CD4-positive, alpha-beta T cell treated with Interleukin-21 for 1 hour (primary cell): ENCODE measurements at regions not wholly inside any gene's neighbourhood (a gene's known extent, or its start where the extent isn't known, plus 50 kb on each side); places are given as distances from the start of the nearest gene placed in this dataset.
"Not testable (repeated sequence)": the region's sequence is repeated elsewhere in the genome, so short reads cannot be mapped to it uniquely, and the experiment has no call there.

ENCODE experiments used
- DNase-seq: peaks from one replicate; pipeline ENCODE4 v3.0.0-alpha.2; 2020

DNA sequence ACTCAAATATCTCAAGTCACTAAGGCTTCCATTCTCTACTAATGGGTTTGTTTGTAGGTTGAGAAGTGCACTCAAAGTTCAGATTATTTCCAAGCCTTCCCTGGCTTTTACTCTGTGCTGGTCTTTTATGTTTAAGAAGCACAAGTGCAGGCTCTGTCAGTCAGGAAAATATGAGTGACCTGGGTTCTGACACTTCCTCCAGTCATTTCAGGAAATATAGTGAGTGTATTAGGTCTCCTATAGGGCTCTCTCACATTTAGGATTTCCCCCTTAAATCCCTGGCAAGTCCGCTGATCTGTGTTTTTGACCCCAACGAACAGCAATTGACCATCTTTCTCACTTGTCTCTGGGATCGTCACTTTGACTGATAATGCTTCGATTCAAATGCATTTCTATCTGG, 210.2 kb downstream of the ARPP21 start:
- DNase-seq = no peak

DNA sequence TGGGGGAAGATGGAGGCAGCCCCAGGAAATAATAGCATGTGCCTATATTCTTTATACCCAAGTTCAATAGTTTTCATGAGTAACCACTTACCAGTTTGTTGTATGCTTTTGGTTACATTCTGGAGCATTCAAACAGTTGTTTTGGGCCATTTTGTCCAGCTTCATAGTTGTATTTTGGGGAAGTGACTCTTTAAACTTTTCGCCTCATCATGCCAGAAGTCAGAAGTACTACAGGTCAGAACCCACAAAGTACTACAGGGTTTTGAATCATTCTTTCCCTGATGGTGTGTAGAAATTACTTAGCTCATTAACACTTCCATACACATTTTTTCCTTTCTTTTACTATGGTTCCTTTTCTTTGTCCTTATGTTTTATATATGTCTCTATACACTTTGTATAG, 210.6 kb downstream of the ARPP21 start:
- no peak for DNase-seq

DNA sequence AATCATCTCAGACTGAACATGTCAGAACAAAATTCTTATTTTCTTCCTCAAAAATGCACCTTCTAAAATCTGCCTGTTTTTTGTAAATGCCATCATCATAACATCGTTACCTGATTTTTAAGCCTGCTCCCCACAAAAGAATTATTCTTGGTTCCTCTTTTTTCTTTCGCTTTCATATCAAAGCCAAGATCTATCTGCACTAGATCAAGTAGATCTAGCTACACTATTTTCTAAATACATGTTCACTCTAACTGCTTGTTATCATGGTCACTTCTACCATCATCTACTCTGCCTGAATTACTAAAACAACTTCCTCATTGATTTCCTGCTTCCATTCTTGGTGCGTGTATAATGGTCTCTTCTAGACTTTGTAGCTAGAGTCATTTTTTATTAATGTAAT, 217.7 kb downstream of the ARPP21 start:
- DNase-seq = no peak

DNA sequence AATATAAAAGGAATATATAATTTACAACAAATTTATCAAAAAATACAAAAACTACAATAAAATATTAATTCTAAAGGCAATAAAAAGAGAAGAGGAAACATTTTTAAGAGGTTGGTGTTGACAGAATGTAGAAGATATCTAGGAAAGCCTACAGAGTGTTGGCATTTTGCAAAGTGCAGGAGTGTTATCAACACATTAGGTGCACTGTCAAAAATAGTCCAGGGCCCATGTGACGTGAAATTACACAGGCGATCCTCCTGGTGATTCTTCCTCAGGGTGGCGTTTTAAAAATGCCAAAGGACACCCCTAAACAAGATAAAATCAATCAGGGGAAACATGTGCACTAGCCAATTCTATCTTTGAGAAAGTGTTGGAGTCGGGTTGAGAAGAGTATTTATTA, 222.7 kb downstream of the ARPP21 start:
- no peak for DNase-seq

DNA sequence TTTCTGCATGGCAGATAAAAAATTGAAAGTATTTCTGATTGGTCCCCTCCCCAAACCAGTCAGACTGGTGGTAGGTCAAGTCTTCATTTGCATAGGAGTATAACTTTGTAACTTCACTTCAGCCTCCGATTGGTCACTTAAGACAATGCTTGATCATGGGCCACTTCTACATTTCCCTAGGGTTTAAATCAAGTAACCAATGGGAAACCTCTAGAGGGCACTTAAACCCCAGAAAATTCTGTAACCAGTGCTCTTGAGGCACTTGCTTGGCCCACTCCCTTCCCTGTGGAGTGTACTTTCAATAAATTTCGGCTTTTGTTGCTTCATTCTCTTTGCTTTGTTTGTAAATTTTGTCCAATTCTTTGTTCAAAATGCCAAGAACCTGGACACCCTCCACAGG, 225.5 kb downstream of the ARPP21 start:
- DNase-seq = no peak

DNA sequence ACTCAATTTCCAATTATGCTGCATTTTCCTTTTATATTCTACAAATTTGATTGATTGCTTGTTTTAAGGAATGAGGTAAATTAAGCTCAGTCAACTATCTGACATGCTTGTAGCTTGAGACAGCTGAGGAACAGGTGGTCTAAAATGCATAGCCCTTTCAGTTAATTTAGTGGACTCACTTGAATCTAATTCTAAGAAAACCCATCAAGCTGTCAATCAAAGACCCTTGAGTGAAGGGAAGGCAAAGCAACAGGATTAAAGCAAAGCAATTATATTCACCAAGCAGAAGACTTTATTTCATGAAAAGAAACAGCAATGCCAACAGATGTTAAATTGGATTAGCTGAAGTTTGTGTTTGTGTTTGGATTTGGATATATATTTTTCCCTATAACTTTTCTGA, 228.5 kb downstream of the ARPP21 start:
- DNase-seq = no peak

DNA sequence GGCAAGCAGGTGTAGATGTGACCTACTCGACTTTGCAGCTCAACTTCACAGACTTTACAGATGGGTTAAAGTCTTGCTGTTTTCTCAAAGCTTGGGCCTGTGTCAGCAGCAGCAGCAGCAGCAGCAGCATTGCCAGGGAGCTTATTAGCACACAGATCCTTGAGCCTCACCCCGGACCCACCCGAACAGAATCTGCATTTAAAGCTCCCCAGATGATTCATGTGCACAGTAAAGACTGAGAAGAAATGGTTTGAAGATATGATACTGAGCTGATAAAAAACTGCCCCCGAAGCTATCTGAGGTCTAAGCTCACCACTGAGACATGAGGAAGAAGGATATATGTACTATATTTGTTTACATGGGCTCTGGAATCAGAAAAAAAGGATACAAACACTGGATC, 231.7 kb downstream of the ARPP21 start:
- no peak for DNase-seq

DNA sequence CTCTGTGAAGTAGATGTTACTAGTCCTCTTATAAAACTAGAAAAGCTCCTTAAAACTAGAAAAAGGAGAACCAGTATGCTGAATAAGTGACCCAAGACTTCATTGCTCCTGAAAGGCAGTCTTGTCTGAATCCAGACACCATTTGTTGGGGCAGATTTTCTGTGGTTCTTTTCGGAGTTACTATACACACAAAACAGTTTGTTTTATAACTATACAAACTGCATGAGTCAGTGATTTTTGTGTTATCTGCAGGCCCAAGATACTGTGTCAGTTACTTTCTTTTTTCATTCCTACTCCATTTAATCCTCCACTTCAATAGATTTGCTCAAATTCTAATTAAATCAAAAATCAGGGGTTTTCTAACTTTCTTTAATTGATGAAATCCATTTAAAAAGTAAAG, 244.6 kb downstream of the ARPP21 start:
- DNase-seq = no peak

DNA sequence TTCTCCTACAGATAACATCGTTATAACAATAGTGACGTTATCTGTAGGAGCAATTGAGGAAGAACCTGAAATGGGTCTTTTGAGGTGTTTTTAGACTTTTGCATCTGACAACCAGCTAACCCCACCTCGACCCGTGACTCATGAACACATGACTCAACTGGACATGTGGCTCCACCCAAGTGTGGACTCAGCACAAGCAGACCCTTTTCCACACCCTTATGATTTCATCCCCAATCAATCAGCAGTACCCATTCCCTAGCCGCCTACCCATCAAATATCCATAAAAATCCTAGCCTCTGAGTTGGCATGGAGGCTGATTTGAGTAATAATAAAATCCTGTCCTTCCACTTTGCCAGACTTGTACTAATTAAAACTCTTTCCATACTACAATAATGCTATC, 255.4 kb downstream of the ARPP21 start:
- no peak for DNase-seq

DNA sequence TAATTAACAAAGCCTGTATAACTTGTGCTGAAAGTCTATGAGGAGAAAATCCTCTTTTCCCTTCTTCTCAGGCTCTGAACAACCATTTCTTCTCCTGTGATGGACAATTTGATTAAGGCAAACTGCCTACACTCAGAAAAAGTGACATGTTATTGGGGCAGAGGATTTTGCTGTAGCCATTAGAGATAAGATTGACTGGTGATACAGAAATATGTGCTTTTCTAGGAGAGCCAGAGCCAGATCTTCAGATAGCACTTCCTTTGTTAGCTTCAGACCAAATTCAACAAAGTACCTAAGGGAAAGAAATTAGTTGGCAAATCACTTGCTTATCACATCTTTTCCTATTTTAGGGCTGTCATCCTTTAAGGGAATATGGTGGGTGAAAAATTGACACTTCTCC, 259.9 kb downstream of the ARPP21 start:
- no peak for DNase-seq

DNA sequence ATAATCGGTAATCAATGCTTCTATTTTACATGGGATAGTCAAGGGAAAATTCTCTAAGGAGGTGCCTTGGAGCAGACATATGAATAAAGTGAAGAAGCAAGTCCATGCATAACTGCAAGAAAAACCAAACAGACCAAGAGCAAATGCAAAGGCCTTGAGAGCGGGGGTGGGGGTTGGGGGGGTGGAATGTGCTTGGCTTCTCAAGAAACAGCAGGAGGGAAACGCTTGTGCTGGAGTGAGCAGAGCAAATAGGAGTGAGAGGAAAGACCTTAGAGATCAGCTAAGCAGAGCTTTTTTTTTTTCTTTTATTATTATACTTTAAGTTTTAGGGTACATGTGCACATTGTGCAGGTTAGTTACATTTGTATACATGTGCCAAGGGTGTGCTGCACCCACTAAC, 260.8 kb downstream of the ARPP21 start:
- no peak for DNase-seq

DNA sequence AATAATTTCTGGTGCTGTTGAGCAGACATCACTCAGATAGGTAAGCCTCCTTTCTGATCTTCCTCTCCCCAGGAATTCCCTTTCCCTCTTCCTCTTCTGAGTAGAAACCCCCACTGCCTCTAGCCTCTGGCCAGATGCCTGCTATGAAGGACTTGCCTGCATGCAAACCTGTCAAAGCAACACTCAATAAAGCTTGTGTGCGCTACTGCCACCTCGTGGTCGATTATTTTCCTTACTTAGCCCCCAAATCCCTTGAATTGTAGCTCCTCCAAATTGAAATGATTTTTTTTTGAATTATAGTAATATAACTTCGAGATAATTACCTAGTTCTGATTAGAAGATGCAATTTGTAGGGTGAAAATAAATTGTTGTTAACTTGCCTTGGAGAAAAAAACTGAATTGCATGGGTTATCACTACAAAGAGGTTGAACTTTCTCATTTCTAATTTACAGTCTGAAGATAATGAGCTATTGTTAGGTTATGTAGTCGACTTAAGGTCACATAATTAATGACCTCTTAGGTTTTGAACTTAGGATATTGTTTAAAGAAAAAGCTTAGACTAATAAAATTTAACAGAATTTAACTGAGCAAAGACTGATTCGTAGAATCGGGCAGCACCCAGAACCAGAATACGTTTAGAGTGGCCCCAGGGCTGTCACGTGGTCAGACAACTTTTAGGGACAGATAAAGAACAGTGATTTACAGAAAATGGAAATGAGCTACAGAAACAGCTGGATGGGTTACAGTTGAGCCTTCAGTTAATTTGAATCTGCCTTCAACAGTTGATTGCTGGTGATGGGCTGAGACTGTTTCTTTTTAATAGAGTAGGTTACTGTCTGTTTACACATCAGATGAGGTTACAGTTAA, 269.3 kb downstream of the ARPP21 start:
- peak; percentile 22 for DNase-seq

DNA sequence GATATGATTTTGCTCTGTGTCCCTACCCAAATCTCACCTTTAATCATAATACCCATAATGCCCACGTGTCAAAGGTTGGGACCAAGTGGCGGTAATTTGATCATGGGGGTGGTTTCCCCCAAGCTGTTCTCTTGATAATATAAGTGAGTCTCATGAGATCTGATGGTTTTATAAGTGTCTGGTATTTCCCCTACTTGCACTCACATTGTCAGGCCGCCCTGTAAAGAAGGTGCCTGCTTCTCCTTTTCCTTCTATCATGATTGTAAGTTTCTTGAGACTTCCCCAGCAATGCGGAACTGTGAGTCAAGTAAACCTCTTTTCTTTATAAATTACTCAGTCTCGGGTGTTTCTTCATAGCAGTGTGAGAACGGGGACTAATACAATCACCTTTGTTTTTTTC, 279.8 kb downstream of the ARPP21 start:
- no peak for DNase-seq

DNA sequence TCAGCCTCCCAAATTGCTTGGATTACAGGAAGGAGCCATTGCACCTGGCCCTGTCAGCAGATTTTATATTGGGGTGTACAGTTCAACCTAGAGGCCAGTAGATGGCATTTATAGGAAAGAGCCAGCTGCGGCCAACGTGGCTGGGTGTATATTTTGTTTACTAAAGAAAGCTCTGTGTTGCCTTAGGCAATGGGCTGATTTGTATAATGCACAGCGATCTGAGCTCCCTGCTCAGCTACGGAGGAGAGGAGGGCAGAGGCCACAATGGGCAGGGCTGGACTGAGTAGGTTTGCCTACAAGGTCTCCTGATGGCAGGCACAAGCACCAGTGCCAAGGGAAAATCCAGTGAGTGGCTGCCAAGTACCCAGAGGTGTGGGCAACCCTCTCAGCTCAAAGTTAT, 282.4 kb downstream of the ARPP21 start:
- DNase-seq = no peak

DNA sequence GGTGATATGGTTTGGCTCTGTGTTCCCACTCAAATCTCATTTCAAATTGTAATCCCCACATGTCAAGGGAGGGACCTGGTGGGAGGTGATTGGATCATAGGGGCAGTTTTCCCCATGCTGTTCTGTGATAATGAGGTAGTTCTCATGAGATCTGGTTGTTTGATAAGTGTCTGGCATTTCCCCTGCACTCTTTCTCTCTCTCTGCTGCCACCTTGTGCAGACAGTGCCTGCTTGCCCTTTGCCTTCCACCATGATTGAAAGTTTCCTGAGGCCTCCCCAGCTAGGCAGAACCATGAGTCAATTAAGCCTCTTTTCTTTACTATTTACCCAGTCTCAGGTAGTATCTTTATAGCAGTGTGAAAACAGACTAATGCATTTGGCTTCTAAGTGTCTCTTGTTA, 284.7 kb downstream of the ARPP21 start:
- DNase-seq = not testable (repeated sequence)

DNA sequence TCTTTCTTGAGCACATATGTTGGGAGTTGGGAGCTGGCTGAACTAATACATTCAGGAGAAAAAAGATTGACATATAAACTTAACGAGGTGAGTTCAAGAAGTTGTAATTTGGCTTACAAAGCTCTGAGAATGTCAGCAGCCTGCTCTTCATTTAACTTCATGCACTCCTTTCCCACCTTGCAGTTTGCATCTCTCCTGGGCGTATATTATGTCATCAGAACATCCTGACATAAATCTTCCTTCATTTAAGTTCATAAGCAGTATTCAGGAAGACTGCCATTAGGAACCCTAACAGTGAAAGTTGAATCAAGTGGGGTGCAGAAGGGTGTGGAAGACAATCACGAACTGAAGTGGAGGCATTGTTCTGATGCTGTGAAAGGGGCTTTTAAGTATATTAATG, 288.1 kb downstream of the ARPP21 start:
- DNase-seq = no peak

DNA sequence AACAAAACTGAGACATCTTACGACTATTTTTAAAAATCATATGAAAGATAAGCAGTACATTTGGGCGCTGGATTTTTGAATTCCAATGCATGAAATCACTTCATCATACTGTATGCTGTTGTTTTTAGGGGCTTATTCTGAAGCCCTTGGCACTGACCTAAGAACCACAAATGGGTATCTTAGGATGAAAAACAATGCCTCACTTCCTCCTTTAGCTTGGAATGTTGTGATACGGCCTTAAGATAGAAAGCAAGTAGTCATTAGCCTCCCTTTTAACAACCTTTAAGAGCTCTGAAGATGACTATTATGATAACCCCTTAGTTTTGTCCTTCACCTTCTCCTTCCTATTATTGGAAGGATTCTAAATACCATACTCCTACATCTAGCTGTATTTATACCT, 289.8 kb downstream of the ARPP21 start:
- DNase-seq = no peak

DNA sequence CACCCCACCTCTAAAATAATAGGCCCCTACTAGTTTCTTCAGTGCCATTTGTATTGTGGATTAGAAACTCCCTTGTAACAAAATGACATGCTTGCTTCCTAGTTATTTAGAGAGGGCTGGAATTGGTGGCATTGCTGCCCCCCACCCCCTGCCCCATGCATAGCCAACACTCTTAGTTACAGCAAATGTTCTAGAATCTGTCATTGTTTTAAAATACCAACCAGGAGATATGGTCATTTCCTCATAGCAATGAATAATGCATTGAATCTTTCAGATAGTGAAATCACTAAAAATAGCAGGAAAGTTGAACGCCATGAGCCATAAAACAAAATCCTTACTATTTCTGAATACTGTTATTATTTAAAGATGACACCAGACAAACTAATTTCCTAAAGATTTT, 292.5 kb downstream of the ARPP21 start:
- DNase-seq = no peak

DNA sequence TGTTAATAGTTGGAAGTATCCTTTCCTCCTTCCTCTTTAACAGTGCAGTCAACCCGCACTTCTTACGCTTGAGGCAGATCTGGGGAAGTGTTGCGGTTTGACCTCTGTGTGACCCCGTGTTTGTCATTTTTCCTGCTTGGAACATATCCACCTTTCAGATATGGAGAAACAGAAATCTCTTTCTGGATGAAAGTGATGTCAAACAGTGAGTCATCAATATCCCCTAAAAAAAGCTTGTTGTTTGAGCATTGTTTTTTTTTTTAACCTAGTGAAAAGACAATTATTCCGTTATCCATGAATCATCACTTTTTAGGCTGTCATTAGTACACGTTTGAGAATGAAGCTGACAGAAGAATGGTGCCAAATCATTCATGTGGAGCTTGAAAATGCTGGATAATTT, 293.7 kb downstream of the ARPP21 start:
- no peak for DNase-seq

DNA sequence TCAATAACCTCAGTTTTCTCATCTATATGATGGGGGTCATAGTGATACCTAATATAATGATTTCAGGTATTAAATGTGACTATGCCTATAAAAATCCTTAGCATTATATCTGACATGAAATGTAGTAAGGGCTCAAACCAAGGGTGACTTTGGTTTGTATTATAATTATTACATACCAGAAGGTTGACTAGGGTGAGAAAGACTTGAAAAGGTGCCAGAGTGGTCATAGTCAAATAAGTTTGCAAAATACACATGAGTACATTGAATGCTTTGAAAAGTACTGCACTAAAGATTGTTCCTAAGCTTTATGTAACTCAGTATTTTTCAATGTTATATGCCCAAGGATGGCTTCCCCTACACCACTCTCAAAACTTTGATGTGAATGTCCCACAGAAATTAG, 297.2 kb downstream of the ARPP21 start:
- no peak for DNase-seq

DNA sequence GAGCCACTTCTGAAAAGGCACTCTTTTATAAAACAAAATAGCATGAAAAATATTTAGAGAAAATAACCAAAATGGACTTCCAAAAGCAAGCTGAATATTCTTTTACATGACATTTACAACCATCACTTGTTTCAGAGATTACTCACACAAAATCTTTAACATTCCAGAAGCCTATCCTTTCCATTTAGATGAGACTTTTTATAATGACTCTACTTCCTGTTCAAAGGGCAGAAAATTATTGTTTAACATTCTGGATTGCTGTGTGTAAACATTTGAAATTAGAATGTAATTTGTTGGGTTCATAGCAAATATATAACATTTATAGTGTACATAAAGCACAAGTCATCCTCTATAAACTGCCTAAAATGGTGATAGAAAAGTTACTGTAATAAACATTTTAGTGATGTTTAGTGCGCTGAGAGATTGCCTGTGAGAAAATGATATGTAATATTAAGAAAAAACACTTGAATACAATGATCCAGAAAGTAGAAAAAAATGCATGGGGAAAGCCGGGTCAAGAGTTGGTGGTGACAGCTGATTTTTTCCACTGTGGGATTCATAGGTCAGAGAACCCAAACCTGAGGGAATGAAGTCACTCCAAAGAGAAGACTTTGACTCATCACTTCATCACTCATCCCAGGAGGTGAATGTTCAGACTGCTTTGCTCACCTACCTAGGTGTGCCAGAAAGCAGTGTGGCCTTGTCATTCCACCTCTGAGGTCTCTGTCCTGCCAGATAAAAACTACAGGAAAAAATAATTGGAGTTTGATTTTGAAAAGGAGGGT, 305.8 kb downstream of the ARPP21 start:
- no peak for DNase-seq

DNA sequence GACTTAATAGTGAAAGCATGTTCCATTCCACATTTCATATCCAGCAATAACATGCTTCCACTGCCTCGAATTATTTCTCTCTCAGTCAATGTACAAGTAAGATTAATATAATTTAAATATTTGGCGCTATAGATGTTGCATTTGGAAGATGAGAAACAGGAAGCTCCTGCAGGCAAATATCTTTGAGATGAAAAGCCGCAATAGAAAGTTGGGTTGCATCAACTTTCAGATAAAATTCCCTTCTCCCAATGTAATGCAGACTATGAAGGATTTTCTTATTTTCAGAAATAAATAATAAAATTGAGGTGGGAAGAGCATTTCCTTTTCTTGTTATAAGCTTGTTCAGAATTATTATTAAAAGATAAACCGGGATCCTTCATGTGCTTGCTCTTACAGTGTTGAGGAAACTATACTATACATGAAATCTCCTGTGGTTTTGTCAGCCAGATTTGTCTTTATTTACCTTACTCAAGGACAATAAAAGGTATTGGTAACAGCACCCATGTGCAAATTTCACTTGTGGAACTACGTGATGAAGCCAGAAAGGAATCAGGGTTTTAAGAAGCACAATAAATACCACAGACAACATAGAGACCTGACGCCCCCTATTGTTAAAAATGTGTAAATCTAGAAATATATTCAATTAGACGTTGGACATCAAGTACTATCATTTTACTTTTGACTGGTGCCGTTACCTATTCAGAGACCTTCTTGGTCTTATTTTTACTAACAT, 307.0 kb downstream of the ARPP21 start:
- no peak for DNase-seq

DNA sequence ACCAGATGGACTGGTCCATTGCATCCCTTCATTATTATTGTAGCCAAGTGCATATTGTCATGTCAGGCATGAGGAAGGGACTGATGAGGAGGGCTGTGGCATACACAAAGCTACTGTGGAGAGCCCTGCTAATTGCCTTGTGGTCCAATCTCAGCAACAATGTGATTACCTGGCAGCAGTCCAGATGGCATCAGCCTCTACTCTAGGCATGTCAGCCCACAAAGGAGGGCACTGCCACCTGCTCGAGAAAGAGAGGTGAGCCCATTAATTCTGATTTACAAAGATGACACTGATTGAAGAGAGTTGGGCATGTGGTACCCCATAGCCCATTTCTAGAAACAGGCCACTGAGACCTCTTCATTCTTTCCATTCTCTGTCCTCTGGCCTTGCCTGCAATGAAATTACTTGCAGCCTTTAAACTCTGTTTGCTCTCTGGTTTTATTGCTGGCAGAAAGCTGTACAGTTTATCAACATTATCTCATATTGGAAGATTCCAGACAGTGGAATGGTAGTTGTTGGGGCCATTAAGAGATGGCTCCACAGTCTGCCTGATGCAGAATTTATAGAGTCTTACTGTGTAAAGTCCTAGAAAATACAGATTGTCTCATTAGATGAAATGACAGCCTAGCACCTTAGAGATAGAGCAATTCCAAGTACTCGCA, 307.7 kb downstream of the ARPP21 start:
- DNase-seq = no peak
